Right lobe of liver (tissue), 4 donors: ENCODE measurements at regions not wholly inside any gene's neighbourhood (a gene's known extent, or its start where the extent isn't known, plus 50 kb on each side); places are given as distances from the start of the nearest gene placed in this dataset.

ENCODE experiments used
- CTCF ChIP-seq, 4 donors: fragments of 200-600 bp in 3 of 4; fragments of 450-650 bp in 1 of 4; IDR thresholded peaks; one replicate each; pipeline versions ENCODE4 v1.5.1 to v1.8.0; 2016 to 2022; ENCODE audit warnings: antibody characterized with exemption in 4 of 4, mild to moderate bottlenecking in 2 of 4
- POLR2A ChIP-seq: fragments of 450-650 bp; IDR thresholded peaks from one replicate; pipeline ENCODE4 v1.6.1; 2017; ENCODE audit warnings: antibody characterized with exemption, mild to moderate bottlenecking
- donor health status: DM: no; HTN: no; CAD: no.
- donor health status: DM: no; HTN: no; CAD: no.
- donor health status: DM: no; HTN: yes; CAD: no.

GRCh38 chr7:33745934-33746333 lies 159.4 kb upstream of the BMPER start:
- TF ChIP-seq POLR2A (no peak), CTCF (IDR thresholded peaks at IDR 0.05) (no peak)
